Urinary bladder (tissue), 3 donors: ENCODE measurements at regions not wholly inside any gene's neighbourhood (a gene's known extent, or its start where the extent isn't known, plus 50 kb on each side); places are given as distances from the start of the nearest gene placed in this dataset.

Source experiments
- DNase-seq: peaks from one replicate; pipeline ENCODE4 v3.0.0-alpha.2; 2015; ENCODE audit errors: extremely low spot score
- H3K27ac ChIP-seq: one replicate; pipeline ENCODE4 v1.5.1; 2013; ENCODE audit warnings: low read depth, mild to moderate bottlenecking, moderate library complexity
- H3K36me3 ChIP-seq: one replicate; pipeline ENCODE4 v1.6.1; 2013; ENCODE audit warnings: mild to moderate bottlenecking, moderate library complexity; ENCODE audit not compliant: insufficient read depth
- H3K4me1 ChIP-seq: one replicate; pipeline ENCODE4 v1.6.1; 2013; ENCODE audit warnings: mild to moderate bottlenecking, moderate library complexity; ENCODE audit not compliant: insufficient read depth
- H3K4me3 ChIP-seq: one replicate; pipeline ENCODE4 v1.5.1; 2013; ENCODE audit warnings: low read depth, low read length
- WGBS: extraction: QIAGEN DNeasy Blood & Tissue Kit; methylation state at CpG from one replicate; pipeline ENCODE4 v1.1.7; 2013; 5-methylcytosine and 5-hydroxymethylcytosine counted together
- donor health status: healthy with polysubstance abuse.
- donor health status: healthy.

DNA sequence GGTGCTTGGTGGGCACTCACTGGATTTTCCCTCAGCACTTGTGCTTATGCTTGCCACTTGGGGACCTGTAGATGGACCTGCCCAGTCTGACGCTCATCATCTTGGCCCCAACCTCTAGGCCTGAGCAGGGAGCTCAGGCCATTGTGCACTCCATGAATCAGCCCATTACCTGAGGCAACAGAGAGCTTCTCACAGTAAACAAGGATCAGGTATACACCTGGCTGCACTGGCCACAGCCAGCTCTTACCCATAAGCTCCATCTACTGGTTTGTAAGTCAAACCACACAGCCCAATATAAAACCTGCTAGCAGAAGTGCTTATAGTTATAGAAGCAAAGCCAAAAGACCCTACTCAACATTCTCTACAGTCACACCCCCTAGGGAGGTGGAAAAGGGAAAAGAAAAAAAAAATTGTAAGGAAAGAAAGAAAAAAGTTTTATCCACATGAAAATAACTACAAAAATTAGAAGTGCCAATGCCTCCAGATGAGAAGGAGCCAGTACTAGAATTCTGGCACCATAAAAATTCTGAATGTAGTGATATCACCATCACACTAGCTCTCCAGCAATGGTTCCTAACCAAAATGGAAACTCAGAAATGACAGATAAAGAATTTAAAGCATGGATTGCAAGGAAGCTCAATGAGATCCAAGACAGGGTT, 87.8 kb upstream of the CDH5 start:
- no peaks in the 10 kb centered on the region for H3K36me3 ChIP-seq
- no peak overlapping the region for H3K27ac ChIP-seq
- no peak for DNase-seq
- H3K4me1 ChIP-seq = no peaks in the 10 kb centered on the region
- H3K4me3 ChIP-seq = no peak overlapping the region
- 96% methylated on average over 1 of the region's 1 CpG for WGBS

DNA sequence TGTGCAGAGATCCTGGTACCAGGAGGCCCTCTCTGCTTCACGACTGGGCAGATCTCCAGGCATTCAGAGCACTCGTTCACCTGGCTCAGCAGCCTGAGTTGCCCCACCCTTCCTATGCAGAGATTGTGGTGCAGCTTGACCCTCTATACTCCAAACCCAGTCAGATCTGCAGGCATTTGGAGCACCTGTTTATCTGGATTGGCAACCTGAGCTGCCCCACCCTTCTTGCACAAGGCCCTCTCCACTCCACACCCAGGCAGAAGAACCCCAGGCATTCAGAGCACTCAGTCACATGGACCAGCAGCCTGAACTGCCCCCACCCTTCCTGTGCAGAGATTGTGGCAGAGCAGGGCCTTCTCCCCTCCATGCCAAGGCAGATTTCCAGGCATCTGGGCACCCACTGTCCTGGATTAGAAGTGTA, 88.4 kb upstream of the CDH5 start:
- H3K27ac ChIP-seq = no peak overlapping the region
- no peaks in the 10 kb centered on the region for H3K36me3 ChIP-seq
- WGBS = 82% methylated on average over 2 of the region's 2 CpGs
- no peak overlapping the region for H3K4me3 ChIP-seq
- DNase-seq = no peak
- H3K4me1 ChIP-seq = no peaks in the 10 kb centered on the region

DNA sequence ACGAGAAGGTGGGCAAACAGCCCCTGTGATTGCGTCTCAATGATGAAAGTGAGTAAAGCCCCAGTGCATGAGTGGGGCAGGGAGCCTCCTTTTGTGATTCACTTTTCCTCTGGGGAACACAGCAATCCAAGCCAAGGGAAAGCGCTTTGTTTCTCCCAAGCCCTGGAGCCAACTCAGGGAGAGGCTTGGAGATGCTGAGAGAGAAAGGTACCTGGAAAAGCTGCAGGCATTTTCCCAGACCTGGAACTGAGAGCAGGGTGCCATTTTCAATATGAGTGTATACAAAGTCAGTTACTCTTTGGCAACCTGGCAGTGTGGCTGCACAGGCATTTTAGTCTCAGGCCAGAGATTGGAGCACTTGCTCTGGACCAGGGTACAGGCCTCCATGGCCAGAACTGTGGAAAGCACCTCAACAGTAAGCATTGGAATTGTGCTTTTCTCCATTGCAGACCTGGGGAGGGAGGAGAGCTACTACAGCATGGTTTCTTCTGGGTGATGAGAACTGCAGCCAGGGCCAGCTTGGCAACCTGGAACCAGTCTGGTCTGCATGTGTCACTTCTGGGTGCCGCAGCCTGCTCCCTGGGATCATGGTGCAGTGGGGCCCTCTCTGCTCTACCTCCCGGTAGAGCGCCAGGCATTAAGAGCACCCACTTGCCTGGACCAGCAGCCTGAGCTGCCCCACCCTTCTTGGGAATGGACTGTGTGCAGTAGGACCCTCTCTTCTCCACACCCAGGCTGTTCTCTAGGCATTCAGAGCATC, 89.0 kb upstream of the CDH5 start:
- WGBS = 95% methylated on average over 6 of the region's 6 CpGs
- H3K4me3 ChIP-seq = no peak overlapping the region
- no peaks in the 10 kb centered on the region for H3K36me3 ChIP-seq
- no peak overlapping the region for H3K27ac ChIP-seq
- DNase-seq = no peak
- no peaks in the 10 kb centered on the region for H3K4me1 ChIP-seq

DNA sequence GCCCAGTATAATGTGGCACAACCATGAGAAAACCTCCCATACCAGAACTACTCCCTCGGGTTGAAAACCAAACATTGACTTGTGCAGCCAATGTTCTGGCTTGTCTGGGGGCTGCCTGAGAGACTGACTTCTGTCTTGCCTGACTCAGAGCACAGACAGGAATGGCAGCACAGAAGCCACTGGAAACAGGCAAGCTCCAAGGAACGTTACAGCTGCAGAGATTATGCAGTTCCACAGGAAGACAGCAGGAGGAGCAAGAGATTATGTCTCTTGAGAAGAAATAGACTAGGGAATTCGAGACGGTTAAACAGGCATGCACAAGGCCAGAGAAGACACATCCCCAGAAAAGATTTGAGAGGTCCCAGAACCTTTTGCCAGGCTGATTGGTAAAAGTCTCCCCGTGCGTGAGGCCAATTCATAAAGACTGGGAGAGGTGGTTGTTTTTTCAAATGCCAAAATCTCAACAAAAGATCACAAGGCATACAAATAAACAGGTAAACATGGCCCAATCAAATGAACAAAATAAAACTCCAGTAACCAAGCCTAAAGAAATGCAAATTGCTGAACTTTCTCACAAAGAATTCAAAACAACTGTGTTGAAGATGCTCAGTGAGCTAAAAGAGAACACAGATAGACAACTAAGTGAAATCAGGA, 90.6 kb upstream of the CDH5 start:
- WGBS = 46% methylated on average over 6 of the region's 6 CpGs
- H3K36me3 ChIP-seq = no peaks in the 10 kb centered on the region
- DNase-seq = no peak
- H3K27ac ChIP-seq = no peak overlapping the region
- H3K4me1 ChIP-seq = no peaks in the 10 kb centered on the region
- no peak overlapping the region for H3K4me3 ChIP-seq

DNA sequence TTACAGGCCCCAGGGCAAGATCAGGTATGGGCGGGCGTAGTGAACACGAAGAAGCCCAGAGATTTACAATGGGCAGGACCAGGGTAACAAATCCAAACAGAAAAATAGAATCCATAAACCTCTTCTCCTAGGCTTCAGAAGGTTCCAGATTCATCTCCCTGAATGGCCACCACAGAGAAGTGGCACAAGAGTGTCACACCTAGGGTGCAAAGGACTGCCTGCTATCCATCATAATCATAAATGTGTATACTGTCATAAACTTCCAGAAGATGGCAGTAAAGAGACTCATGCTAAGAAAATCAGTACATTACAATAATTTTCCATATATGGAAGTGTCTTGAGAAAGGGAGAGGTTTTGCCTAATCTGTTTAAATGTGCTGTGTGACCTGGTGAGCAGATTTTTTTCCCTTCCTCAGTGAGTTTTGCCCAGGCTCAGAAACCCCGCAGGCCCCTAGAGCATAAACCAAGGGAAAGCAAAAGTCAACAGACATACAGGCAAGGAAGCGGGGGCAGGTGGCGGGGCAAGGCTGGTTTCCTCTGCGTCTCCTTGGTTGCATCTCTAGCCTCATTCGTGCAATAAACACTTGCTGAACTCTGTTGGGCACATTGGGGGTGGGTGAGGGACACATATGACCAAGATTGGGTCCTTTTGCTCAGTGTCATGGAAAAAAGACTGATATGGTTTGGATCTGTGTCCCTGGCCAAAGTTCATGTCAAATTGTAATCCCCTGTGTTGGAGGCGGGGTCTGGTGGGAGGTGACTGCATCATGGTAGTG, 92.0 kb upstream of the CDH5 start:
- H3K27ac ChIP-seq = no peak overlapping the region
- H3K4me1 ChIP-seq = no peaks in the 10 kb centered on the region
- no peak for DNase-seq
- 83% methylated on average over 9 of the region's 9 CpGs for WGBS
- no peak overlapping the region for H3K4me3 ChIP-seq
- no peaks in the 10 kb centered on the region for H3K36me3 ChIP-seq

DNA sequence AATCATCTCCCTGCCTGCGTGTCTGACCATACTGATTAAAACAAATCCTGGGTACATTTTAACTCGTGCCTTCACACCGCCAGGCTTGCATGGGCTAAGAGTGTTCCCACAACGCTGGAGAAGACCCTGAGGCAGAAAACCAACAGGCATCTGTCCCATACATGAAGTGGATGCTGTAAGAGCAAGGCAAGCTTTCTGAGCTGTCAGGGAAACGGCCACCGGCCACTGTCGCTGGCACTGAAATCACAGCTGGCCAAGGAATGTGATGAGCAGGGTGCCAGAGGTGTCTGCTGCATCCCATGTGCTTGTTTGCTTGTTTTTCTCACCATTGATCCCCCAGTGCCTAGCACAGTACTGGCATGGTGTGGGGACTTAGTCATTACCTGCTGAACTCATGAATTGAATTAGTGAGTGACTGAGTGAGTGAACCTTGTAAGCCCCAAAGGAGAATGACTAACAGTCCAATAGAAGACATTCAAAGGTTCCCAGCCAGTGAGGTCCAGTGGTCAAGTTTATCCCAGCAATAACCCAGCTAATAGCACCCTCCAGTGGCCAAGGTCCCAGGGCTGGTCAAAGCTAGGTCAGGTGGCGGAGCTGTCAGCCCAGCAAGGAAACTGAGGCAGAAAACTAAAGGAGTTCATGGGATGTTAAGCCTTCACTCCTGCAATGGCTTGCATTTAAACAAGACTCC, 92.7 kb upstream of the CDH5 start:
- no peak for DNase-seq
- Histone ChIP-seq H3K36me3 (no peaks in the 10 kb centered on the region), H3K4me1 (no peaks in the 10 kb centered on the region), H3K4me3 (no peak overlapping the region), H3K27ac (no peak overlapping the region)
- WGBS = 86% methylated on average over 8 of the region's 8 CpGs

DNA sequence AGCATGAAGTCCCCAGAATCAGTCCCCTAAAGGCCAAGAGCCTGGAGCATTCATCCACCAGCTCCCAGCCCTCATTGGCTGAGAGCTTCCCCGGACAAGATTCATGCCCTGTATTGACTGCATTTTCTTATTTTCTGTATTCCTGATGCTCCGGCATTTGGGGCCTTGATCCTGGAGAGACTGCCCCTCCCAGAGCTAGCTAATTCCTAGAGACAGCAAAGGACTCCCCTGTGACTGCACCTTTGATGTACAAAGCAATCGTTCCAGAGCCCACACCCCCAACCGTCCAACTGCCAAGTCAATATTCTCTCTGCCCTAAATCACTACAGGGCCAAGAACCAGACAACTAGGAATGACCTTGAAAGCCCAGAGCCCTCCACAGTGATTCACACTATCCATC, 93.4 kb upstream of the CDH5 start:
- no peaks in the 10 kb centered on the region for H3K4me1 ChIP-seq
- WGBS = 65% methylated on average over 4 of the region's 4 CpGs
- no peaks in the 10 kb centered on the region for H3K36me3 ChIP-seq
- H3K27ac ChIP-seq = no peak overlapping the region
- no peak overlapping the region for H3K4me3 ChIP-seq
- no peak for DNase-seq

DNA sequence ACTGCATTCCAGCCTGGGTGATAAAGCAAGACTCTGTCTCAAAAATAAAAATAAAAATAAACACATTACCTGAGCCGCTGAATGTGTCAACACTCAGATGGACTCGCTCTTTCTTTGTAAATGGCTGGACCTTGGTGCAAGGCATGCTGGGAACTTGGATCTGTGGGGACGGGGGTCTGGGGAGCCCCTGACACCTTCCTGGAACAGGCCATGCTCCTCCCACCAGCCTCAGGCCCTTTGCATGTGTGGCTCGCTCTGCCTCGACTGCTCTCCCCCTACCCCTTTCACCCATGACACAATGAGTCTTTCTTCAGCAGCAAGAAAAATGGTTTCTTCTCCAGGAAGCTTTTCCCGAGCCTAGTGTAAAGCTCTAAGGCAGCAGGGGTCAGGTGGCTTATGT, 94.0 kb upstream of the CDH5 start:
- Histone ChIP-seq H3K4me3 (no peak overlapping the region), H3K36me3 (no peaks in the 10 kb centered on the region), H3K27ac (no peak overlapping the region), H3K4me1 (no peaks in the 10 kb centered on the region)
- 90% methylated on average over 6 of the region's 6 CpGs for WGBS
- no peak for DNase-seq

DNA sequence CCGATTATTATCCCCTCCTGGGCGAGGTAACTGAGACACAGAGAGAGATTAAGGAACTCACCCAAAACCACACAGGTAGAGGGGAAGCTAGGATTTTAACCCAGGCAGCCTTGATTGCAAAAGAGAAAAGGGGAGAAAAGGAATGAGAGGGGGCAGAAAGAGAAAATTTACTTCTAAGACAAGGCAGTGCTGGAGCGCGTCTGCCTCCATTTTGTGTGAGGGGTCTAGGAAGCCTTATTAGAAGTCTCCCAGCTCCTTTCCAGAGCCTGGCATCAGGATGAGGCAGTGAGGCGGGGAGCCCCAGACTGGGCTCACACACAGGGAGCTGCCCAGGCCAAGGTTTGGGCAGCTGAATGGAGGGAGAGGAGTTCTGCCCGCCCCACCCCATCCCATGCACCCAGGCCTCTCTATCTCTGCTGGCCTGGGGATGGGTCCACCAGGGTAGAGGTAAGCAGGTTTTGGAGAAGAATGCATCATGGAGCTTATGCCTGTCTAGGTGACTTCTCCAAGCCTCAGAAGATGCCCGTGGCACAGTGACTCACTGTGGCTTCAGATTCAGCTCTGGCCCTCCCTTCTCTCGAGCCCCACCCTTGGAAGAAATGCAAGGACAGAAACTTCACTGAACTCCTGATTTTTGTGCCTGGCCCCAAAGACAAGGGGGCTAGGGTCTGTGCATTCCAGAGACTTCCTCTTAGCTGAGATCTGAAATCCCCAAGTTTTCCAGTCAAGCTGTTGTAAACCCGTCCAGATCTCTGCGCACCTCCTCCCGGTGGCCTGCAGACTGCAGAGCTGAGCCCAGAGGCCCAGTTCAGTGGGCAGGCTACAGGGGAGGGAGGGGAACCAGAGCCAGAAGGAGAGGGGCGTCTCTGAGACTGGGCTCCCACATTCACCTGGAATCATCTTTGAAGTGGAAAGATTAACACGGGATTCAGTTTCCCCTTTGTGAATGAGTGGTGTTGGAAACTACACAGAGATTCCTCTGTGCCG, 95.1 kb upstream of the CDH5 start:
- no peak for DNase-seq
- H3K4me1 ChIP-seq = no peaks in the 10 kb centered on the region
- 91% methylated on average over 14 of the region's 14 CpGs for WGBS
- H3K27ac ChIP-seq = no peak overlapping the region
- no peak overlapping the region for H3K4me3 ChIP-seq
- no peaks in the 10 kb centered on the region for H3K36me3 ChIP-seq

DNA sequence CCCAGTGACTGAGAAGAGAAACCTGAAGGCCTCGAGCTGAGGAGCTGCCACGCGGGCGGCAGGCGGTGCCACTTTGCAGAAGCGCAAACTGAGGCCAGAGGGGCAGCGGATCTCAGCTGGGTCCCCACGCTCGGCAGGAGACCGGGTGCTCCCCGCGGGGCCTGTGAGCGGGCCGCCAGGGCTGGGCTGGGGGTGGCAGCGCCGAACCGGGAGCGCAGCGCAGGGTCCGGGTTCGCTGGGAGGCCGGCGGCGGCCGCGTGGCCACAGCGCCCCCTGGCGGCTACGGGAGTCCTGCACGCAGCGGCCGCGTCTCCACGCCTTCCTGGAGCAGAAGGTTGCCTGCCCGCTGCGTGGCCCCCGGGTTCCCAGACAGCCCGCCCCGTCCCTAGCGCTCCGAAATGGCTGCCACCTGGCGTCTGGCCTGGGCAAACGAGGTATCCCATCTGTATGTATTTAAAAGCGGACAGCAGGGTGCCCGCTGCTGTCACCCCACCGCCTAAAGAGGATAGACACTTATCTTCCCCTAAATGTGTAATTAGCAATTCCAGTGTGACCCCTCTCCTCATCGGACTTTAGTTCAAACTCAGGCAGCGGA, 96.1 kb upstream of the CDH5 start:
- no peak for DNase-seq
- Histone ChIP-seq H3K36me3 (no peaks in the 10 kb centered on the region), H3K27ac (peak overlapping the region; percentile 54), H3K4me1 (no peaks in the 10 kb centered on the region), H3K4me3 (peak overlapping the region; percentile 15)
- 12% methylated on average over 48 of the region's 48 CpGs for WGBS

DNA sequence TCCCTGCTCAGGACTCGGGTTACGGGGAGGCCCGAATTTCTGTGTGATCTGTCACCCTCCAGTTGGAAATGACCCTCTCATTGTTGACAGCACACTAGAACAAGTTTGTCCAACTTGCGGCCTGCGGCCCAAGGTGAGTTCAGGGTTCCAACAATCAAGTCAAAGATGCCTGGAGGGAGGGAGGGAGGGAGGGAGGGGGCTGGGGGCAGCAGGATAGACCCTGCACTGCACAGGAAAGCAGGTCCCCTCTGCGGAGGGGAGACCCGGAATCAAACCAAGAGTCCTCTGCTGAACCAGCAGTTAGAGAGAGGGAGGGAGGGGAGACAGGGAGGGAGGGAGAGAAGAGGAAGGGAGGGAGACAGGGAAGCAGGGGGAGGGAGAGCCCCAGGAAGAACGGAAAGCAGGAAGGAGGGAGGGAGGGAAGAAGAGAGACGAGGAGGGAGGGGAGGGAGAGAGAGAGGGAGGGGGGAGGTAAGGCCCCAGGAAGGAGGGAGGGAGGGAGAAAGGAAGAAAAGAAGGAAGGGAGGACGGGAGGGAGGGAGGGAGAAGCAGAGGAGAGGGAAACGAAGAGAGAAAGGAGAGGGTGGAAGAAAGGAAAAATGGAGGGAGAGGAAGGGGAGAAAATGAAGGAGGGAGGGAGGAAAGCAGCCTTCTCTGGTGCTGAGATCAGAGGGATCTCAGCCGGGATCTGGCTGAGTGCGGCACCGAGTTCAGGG, 96.7 kb upstream of the CDH5 start:
- H3K4me1 ChIP-seq = no peaks in the 10 kb centered on the region
- H3K4me3 ChIP-seq = peak overlapping the region; percentile 15
- WGBS = 55% methylated on average over 14 of the region's 14 CpGs
- no peaks in the 10 kb centered on the region for H3K36me3 ChIP-seq
- peak overlapping the region; percentile 54 for H3K27ac ChIP-seq
- DNase-seq = no peak
